GM12892 (cell line): ENCODE measurements at regions not wholly inside any gene's neighbourhood (a gene's known extent, or its start where the extent isn't known, plus 50 kb on each side); places are given as distances from the start of the nearest gene placed in this dataset.
A peak's percentile ranks its signal among the peaks of the same experiment; 100 is the strongest.
"Not testable (repeated sequence)": the region's sequence is repeated elsewhere in the genome, so short reads cannot be mapped to it uniquely, and the experiment has no call there.

ENCODE experiments used
- DNase-seq: peaks from one replicate; pipeline ENCODE4 v3.0.0; 2011; ENCODE audit not compliant: insufficient read length
- FAIRE-seq: peaks from 2 replicates; lab custom pipeline; 2011; peaks lifted over from hg19 to GRCh38; lab: Jason Lieb, UNC
- POLR2A ChIP-seq: IDR thresholded peaks from 2 replicates; pipeline ENCODE4 v1.6.1; 2011; ENCODE audit warnings: low read depth, low read length, control low read depth
- POLR2AphosphoS5 ChIP-seq: IDR thresholded peaks from 2 replicates; pipeline ENCODE4 v1.6.1; 2011; ENCODE audit warnings: low read depth, low read length, control low read depth
- TAF1 ChIP-seq: IDR thresholded peaks from 2 replicates; pipeline ENCODE4 v1.6.1; 2011; ENCODE audit warnings: low read depth, mild to moderate bottlenecking, control low read depth, low read length, borderline replicate concordance

DNA sequence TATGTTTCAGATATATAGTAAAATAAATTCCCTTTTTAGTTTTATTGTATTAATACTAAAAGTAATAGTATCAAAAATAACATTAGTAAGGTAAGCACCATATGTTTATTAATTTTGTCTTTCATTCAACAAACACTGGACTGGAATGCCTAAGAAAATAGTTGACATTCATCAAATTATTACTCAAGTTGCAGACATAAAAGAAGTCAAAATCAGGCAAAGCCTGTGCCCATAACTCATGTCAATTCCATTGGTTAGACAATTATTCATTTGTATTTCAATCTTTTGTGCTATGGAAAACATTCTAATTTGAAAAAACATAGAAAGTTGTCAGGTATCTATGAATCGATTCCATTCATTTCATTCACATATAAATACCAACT, 158.9 kb downstream of the CEMIP2 start:
- DNase-seq, result no peak
- TF ChIP-seq TAF1 (no peak), POLR2AphosphoS5 (no peak), POLR2A (no peak)
- no peak for FAIRE-seq

- no peak for FAIRE-seq
- no peak for TF ChIP-seq POLR2AphosphoS5
- TF ChIP-seq TAF1, result no peak
- no peak for TF ChIP-seq POLR2A
- DNase-seq, result no peak
Measured at GRCh38 chr9:71608825-71609447, 159.4 kb downstream of the CEMIP2 start.

GRCh38 chr9:71608021-71608420, 160.3 kb downstream of the CEMIP2 start:
- DNase-seq (no peak), FAIRE-seq (no peak)
- TF ChIP-seq POLR2AphosphoS5 (no peak), POLR2A (no peak), TAF1 (no peak)

GRCh38 chr9:71607461-71607881, 160.8 kb downstream of the CEMIP2 start:
- DNase-seq (no peak), FAIRE-seq (no peak)
- TF ChIP-seq POLR2A, result no peak
- TF ChIP-seq TAF1, result no peak
- TF ChIP-seq POLR2AphosphoS5, result no peak

DNA sequence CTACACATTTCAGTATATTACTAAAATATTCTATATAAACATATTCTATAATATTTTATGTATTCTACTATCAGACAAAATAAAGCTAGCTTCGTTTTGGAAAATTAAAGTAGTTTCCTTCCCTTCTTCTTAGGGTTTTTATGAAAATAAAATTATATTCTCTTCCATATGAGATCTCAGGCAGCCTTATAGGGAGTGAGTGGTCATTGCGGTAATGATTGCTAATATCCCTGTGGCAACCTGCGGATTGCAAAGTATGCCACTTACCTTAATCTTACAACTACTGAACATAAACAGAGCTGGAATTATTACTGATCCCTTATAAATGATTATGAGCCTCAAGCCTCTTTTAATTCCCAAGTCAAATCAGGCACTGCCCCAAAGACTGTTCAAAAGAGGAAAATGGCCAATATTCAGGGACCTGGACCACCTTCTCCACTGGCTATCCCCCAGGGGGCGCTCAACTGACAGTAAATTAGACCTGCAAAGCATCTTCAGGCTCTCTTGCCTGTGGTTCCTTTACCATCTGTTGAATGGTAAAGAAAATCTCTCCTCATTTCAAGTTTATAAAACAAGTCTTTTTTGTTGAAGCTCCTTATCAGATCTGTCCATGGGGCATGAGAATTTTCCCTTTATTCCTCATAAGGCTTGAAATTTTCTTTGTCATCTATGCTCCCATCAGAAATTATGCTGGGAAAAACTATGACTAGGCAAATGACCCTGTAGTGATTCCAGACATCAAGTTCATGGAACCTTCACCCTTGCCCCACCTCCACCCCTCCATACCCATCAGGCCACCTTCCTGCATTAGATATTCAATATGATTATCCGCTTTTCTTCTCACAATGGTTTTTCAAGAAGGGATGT, 163.9 kb downstream of the CEMIP2 start:
- peak; percentile 57 for FAIRE-seq
- no peak for TF ChIP-seq POLR2A
- DNase-seq, result no peak

- DNase-seq, result no peak
- TF ChIP-seq POLR2A (no peak), POLR2AphosphoS5 (no peak), TAF1 (no peak)
- FAIRE-seq, result no peak
Measured at GRCh38 chr9:71602652-71603051, 165.7 kb downstream of the CEMIP2 start.

DNA sequence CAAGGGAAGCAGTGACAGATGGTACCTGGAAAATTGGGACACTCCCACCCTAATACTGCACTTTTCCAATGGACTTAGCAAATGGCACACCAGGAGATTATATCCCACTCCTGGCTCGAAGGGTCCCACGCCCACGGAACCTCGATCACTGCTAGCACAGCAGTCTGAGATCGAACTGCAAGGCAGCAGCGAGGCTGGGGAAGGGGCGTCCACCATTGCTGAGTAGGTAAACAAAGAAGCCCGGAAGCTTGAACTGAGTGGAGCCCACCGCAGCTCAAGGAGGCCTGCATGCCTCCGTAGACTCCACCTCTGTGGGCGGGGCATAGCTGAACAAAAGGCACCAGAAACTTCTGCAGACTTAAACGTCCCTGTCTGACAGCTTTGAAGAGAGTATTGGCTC, 172.6 kb downstream of the CEMIP2 start:
- not testable (repeated sequence) for DNase-seq, FAIRE-seq

DNA sequence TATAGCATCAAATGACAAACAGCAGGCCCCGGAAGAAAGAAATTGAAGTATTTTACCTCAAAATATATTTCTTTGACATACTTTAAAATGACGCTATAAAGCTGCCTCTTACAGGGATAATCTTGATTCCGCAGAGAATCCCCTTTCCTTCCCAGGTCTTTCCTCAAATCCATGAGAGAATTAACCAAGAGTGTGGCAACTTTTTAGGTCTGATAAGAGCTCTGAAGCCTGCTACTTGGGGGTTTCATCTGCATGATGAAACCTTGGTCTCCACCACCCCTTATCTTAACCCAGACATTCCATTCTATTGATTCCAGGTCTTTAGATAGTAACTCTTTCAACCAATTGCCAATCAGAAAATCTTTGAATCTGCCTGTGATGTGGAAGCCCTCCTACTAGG, 173.8 kb downstream of the CEMIP2 start:
- FAIRE-seq, result no peak
- TF ChIP-seq POLR2A, result no peak
- TF ChIP-seq POLR2AphosphoS5, result no peak
- TF ChIP-seq TAF1, result no peak
- no peak for DNase-seq

DNA sequence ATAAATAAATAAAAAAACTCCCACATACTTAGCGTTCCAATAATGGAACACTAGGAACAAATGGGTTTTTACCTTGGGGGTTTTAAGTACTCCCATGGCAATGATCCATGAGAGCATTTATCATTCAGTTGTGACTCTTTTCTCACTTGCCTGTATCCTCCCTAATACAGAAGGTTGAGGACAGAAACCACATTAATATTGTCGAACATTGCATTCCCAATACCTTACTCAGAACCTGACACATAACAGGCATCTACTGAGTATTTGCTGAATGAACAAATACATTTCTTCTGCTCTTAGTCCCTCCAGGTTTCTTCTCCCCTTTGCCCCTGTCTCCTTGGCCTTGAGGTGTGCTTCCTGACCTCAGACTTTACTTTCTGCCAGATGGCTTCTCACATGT, 175.9 kb downstream of the CEMIP2 start:
- TF ChIP-seq POLR2AphosphoS5 (no peak), TAF1 (no peak), POLR2A (no peak)
- no peak for FAIRE-seq

DNA sequence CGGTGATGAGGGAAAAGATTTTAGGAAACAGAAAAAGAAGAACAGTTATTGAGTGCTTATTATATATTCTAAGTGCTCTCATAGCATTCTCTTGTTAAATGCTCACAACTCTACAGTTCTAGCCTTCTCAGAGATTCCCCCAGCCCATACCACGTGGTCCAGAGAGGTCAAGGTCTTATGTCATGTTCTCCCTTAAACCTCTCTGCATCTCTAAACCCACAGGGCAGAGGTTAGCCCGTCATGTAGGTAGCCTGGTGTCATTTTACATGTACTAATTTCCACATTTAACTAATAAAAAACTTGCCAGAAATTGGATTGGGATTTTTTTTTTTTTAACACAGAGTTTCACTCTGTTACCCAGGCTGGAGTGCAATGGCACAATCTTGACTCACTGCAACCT, 178.0 kb downstream of the CEMIP2 start:
- FAIRE-seq (no peak), DNase-seq (no peak)
- TF ChIP-seq POLR2AphosphoS5 (no peak), POLR2A (no peak), TAF1 (no peak)

More for the DNA sequence above, 175.9 kb downstream of the CEMIP2 start:
- no peak for DNase-seq

- TF ChIP-seq POLR2A, result no peak
- no peak for TF ChIP-seq POLR2AphosphoS5
- TF ChIP-seq TAF1, result no peak
- DNase-seq (no peak), FAIRE-seq (no peak)
Measured at GRCh38 chr9:71589612-71590011, 178.7 kb downstream of the CEMIP2 start.

DNA sequence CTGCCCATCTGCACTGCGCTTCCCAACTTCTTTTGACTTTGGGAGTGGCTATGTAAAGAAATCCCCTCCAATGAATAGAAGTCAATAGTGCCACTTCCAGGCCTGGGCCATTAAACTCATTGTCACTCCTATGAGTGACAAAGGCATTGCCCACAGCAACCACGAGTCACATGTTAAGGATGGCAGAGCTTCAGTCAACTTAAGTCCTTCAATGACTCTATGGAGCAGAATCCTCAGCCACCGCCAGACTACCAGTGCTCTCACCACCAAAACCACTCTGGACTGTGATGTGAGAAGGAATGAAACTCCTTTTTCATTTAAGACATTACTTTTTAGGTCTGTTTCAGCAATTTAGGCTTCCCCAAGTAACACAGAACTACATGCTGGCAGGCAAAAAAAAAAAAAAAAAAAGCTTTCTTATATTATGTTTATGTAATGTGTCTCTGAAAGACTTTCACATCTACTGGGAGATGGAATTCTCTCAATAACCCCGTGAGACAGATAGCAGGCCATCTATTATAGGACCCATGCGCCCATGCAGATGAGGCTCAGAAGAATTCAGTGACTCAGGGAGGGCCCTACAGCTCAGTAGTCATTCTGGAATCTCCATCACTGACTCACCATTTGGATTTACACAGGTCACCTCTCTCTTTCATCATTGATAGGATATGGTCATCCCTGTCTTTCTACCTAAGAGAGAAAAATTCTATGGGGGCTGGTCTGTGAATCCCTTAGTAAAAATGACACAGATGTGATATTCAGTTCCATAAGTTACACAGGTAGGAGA, 180.5 kb downstream of the CEMIP2 start:
- no peak for FAIRE-seq
- no peak for DNase-seq

More for the DNA sequence above, 180.5 kb downstream of the CEMIP2 start:
- no peak for TF ChIP-seq TAF1
- TF ChIP-seq POLR2AphosphoS5, result no peak
- TF ChIP-seq POLR2A, result no peak
